Endothelial cell (in vitro differentiated cells): ENCODE measurements at regions not wholly inside any gene's neighbourhood (a gene's known extent, or its start where the extent isn't known, plus 50 kb on each side); places are given as distances from the start of the nearest gene placed in this dataset.

Experiments
- DNase-seq: peaks from one replicate; pipeline ENCODE4 v3.0.0; 2021; ENCODE audit warnings: low spot score
- H3K27ac Mint-ChIP-seq: one replicate; pipeline ENCODE4 v1.8.0; 2021; ENCODE audit warnings: mixed read lengths, inconsistent platforms; ENCODE audit not compliant: unreplicated experiment
- H3K27me3 Mint-ChIP-seq: one replicate; pipeline ENCODE4 v1.8.0; 2021; ENCODE audit warnings: mild to moderate bottlenecking, moderate library complexity, mixed read lengths, inconsistent platforms; ENCODE audit not compliant: unreplicated experiment
- H3K36me3 Mint-ChIP-seq: one replicate; pipeline ENCODE4 v1.8.0; 2021; ENCODE audit warnings: mild to moderate bottlenecking, low read depth, mixed read lengths, inconsistent platforms; ENCODE audit not compliant: unreplicated experiment
- H3K4me1 Mint-ChIP-seq: one replicate; pipeline ENCODE4 v1.8.0; 2021; ENCODE audit warnings: mild to moderate bottlenecking, mixed read lengths, inconsistent platforms; ENCODE audit not compliant: unreplicated experiment
- H3K4me3 Mint-ChIP-seq: one replicate; pipeline ENCODE4 v1.8.0; 2021; ENCODE audit warnings: mild to moderate bottlenecking, mixed read lengths, inconsistent platforms; ENCODE audit not compliant: unreplicated experiment
- H3K9me3 Mint-ChIP-seq: one replicate; pipeline ENCODE4 v1.8.0; 2021; ENCODE audit warnings: mixed read lengths, inconsistent platforms; ENCODE audit not compliant: unreplicated experiment
- TF ChIP-seq, protein P1 (sequence below): fragments of 200-600 bp; sonication (generic); IDR thresholded peaks from one replicate; pipeline ENCODE4 v1.5.0; 2021; ENCODE audit warnings: antibody characterized with exemption; ENCODE audit not compliant: unreplicated experiment

GRCh38 chr18:41674506-41674905, 280.5 kb upstream of the PIK3C3 start:
- Mint-ChIP-seq H3K27me3 (peaks cover 1% of the 10 kb centered on the region), H3K27ac (no peak overlapping the region), H3K36me3 (no peaks in the 10 kb centered on the region), H3K4me1 (no peaks in the 10 kb centered on the region), H3K4me3 (no peak overlapping the region), H3K9me3 (no peaks in the 10 kb centered on the region)
- no peak for DNase-seq
- TF ChIP-seq, protein P1, sequence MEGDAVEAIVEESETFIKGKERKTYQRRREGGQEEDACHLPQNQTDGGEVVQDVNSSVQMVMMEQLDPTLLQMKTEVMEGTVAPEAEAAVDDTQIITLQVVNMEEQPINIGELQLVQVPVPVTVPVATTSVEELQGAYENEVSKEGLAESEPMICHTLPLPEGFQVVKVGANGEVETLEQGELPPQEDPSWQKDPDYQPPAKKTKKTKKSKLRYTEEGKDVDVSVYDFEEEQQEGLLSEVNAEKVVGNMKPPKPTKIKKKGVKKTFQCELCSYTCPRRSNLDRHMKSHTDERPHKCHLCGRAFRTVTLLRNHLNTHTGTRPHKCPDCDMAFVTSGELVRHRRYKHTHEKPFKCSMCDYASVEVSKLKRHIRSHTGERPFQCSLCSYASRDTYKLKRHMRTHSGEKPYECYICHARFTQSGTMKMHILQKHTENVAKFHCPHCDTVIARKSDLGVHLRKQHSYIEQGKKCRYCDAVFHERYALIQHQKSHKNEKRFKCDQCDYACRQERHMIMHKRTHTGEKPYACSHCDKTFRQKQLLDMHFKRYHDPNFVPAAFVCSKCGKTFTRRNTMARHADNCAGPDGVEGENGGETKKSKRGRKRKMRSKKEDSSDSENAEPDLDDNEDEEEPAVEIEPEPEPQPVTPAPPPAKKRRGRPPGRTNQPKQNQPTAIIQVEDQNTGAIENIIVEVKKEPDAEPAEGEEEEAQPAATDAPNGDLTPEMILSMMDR: no peak

DNA sequence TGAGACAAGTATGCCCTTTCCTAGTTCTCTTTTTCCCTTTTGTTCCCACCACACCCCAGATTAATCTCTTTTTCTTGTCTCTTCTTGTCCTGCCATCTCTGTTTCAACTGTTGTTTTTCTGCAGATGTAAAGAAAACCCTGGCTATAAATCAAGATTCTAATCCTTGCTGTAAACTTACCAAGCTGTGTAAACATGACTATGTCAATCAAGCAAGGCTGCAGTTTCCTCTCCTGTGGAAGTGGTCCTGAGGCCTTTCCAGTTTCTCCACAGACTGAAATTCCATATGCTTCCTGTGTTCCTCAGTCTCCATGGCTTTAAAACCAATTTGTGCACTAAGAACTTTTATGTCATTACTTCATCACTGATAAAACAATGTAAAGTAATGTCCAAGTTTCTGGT, 288.8 kb upstream of the PIK3C3 start:
- H3K27me3 Mint-ChIP-seq: no peaks in the 10 kb centered on the region
- no peak overlapping the region for H3K27ac Mint-ChIP-seq
- no peak for DNase-seq

GRCh38 chr18:41665210-41665609, 289.8 kb upstream of the PIK3C3 start:
- Mint-ChIP-seq H3K4me3 (no peak overlapping the region), H3K4me1 (peaks cover 23% of the 10 kb centered on the region), H3K9me3 (no peaks in the 10 kb centered on the region), H3K27ac (no peak overlapping the region), H3K36me3 (no peaks in the 10 kb centered on the region), H3K27me3 (no peaks in the 10 kb centered on the region)
- no peak for DNase-seq
- TF ChIP-seq, protein P1: no peak

More for the DNA sequence above, 288.8 kb upstream of the PIK3C3 start:
- Mint-ChIP-seq H3K4me1 (peaks cover 13% of the 10 kb centered on the region), H3K4me3 (no peak overlapping the region), H3K9me3 (no peaks in the 10 kb centered on the region), H3K36me3 (no peaks in the 10 kb centered on the region)
- TF ChIP-seq, protein P1: no peak

DNA sequence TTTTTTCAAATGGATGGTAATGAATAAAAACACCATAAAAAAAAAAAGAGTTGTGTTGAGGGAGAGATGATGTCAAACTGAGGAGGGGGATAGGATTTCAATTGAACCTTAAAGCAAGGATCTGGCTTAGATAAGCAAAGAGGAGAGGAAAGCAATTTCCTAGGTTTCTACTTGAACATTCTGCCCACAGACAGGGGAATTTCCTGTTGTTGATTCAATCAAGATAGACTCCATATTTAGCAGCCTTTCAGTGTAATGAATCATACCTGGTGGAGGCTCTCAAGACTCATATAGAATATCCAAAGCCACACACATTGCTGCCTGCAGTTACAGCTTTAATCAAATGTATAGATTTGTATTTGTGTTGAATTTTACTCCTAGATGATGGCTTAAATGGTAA, 294.4 kb upstream of the PIK3C3 start:
- DNase-seq: no peak
- H3K4me1 Mint-ChIP-seq: peaks cover 21% of the 10 kb centered on the region
- H3K9me3 Mint-ChIP-seq: no peaks in the 10 kb centered on the region
- no peaks in the 10 kb centered on the region for H3K27me3 Mint-ChIP-seq
- H3K36me3 Mint-ChIP-seq: no peaks in the 10 kb centered on the region
- no peak overlapping the region for H3K4me3 Mint-ChIP-seq
- TF ChIP-seq, protein P1: no peak
- no peak overlapping the region for H3K27ac Mint-ChIP-seq

GRCh38 chr18:41659438-41660130, 295.4 kb upstream of the PIK3C3 start:
- TF ChIP-seq, protein P1: no peak
- Mint-ChIP-seq H3K27ac (no peak overlapping the region), H3K4me1 (peaks cover 21% of the 10 kb centered on the region), H3K4me3 (no peak overlapping the region), H3K36me3 (no peaks in the 10 kb centered on the region), H3K27me3 (no peaks in the 10 kb centered on the region), H3K9me3 (no peaks in the 10 kb centered on the region)
- no peak for DNase-seq
